ENCODE measurements at regions not wholly inside any gene's neighbourhood (a gene's known extent, or its start where the extent isn't known, plus 50 kb on each side); places are given as distances from the start of the nearest gene placed in this dataset.

- Histone ChIP-seq H3K9ac (ENCODE audit: low read depth, low read length) (no peak overlapping the region), H3K9me3 (ENCODE audit: control insufficient read depth, insufficient read depth, low read length) (no peaks in the 10 kb centered on the region), H3K36me3 (ENCODE audit: insufficient read depth, low read length) (no peaks in the 10 kb centered on the region), H3K4me1 (ENCODE audit: insufficient read depth, low read length) (no peaks in the 10 kb centered on the region)
These were observed 234.1 kb upstream of the ATP10A start for GRCh38 chr15:26097216-26097615.

- H3K4me1 ChIP-seq (ENCODE audit: insufficient read depth, low read length): no peaks in the 10 kb centered on the region
- no peaks in the 10 kb centered on the region for H3K9me3 ChIP-seq (ENCODE audit: control insufficient read depth, insufficient read depth, low read length)
- no peak overlapping the region for H3K9ac ChIP-seq (ENCODE audit: low read depth, low read length)
- H3K36me3 ChIP-seq (ENCODE audit: insufficient read depth, low read length): no peaks in the 10 kb centered on the region
These were observed 233.5 kb upstream of the ATP10A start for GRCh38 chr15:26096581-26096980.

- Histone ChIP-seq H3K36me3 (ENCODE audit: insufficient read depth, low read length) (no peaks in the 10 kb centered on the region), H3K4me1 (ENCODE audit: insufficient read depth, low read length) (peaks cover 3% of the 10 kb centered on the region; the same call in 1 of the 2 replicates), H3K9ac (ENCODE audit: low read depth, low read length) (no peak overlapping the region), H3K9me3 (ENCODE audit: control insufficient read depth, insufficient read depth, low read length) (no peaks in the 10 kb centered on the region)
These were observed 232.7 kb upstream of the ATP10A start for GRCh38 chr15:26095710-26096330.

- Histone ChIP-seq H3K9ac (ENCODE audit: low read depth, low read length) (no peak overlapping the region), H3K36me3 (ENCODE audit: insufficient read depth, low read length) (no peaks in the 10 kb centered on the region), H3K9me3 (ENCODE audit: control insufficient read depth, insufficient read depth, low read length) (no peaks in the 10 kb centered on the region), H3K4me1 (ENCODE audit: insufficient read depth, low read length) (peaks cover 3% of the 10 kb centered on the region; the same call in 1 of the 2 replicates)
These were observed 228.1 kb upstream of the ATP10A start for GRCh38 chr15:26091184-26091583.

GRCh38 chr15:26087881-26088280, 224.8 kb upstream of the ATP10A start:
- Histone ChIP-seq H3K36me3 (ENCODE audit: insufficient read depth, low read length) (no peaks in the 10 kb centered on the region), H3K9me3 (ENCODE audit: control insufficient read depth, insufficient read depth, low read length) (no peaks in the 10 kb centered on the region), H3K4me1 (ENCODE audit: insufficient read depth, low read length) (peaks cover 11% of the 10 kb centered on the region), H3K9ac (ENCODE audit: low read depth, low read length) (no peak overlapping the region)

- no peaks in the 10 kb centered on the region for H3K9me3 ChIP-seq (ENCODE audit: control insufficient read depth, insufficient read depth, low read length)
- peaks cover 11% of the 10 kb centered on the region for H3K4me1 ChIP-seq (ENCODE audit: insufficient read depth, low read length)
- no peaks in the 10 kb centered on the region for H3K36me3 ChIP-seq (ENCODE audit: insufficient read depth, low read length)
- H3K9ac ChIP-seq (ENCODE audit: low read depth, low read length): no peak overlapping the region
These were observed 224.3 kb upstream of the ATP10A start for GRCh38 chr15:26087395-26087794.

GRCh38 chr15:26084771-26085170, 221.6 kb upstream of the ATP10A start:
- H3K36me3 ChIP-seq (ENCODE audit: insufficient read depth, low read length): no peaks in the 10 kb centered on the region
- no peaks in the 10 kb centered on the region for H3K9me3 ChIP-seq (ENCODE audit: control insufficient read depth, insufficient read depth, low read length)
- peaks cover 8% of the 10 kb centered on the region; the same call in 1 of the 2 replicates for H3K4me1 ChIP-seq (ENCODE audit: insufficient read depth, low read length)
- no peak overlapping the region for H3K9ac ChIP-seq (ENCODE audit: low read depth, low read length)

GRCh38 chr15:26083896-26084295, 220.8 kb upstream of the ATP10A start:
- peaks cover 8% of the 10 kb centered on the region; the same call in 1 of the 2 replicates for H3K4me1 ChIP-seq (ENCODE audit: insufficient read depth, low read length)
- H3K9me3 ChIP-seq (ENCODE audit: control insufficient read depth, insufficient read depth, low read length): no peaks in the 10 kb centered on the region
- no peak overlapping the region for H3K9ac ChIP-seq (ENCODE audit: low read depth, low read length)
- H3K36me3 ChIP-seq (ENCODE audit: insufficient read depth, low read length): no peaks in the 10 kb centered on the region

GRCh38 chr15:26083457-26083856, 220.3 kb upstream of the ATP10A start:
- H3K9me3 ChIP-seq (ENCODE audit: control insufficient read depth, insufficient read depth, low read length): no peaks in the 10 kb centered on the region
- peaks cover 8% of the 10 kb centered on the region; the same call in 1 of the 2 replicates for H3K4me1 ChIP-seq (ENCODE audit: insufficient read depth, low read length)
- H3K36me3 ChIP-seq (ENCODE audit: insufficient read depth, low read length): no peaks in the 10 kb centered on the region
- H3K9ac ChIP-seq (ENCODE audit: low read depth, low read length): no peak overlapping the region

- Histone ChIP-seq H3K36me3 (ENCODE audit: insufficient read depth, low read length) (no peaks in the 10 kb centered on the region), H3K9me3 (ENCODE audit: control insufficient read depth, insufficient read depth, low read length) (no peaks in the 10 kb centered on the region), H3K9ac (ENCODE audit: low read depth, low read length) (peak overlapping the region; percentile 70), H3K4me1 (ENCODE audit: insufficient read depth, low read length) (peaks cover 8% of the 10 kb centered on the region; the same call in 1 of the 2 replicates)
These were observed 219.3 kb upstream of the ATP10A start for GRCh38 chr15:26082221-26083109.

- H3K9ac ChIP-seq (ENCODE audit: low read depth, low read length): peak overlapping the region; percentile 62; the same call in 1 of the 2 replicates
- peaks cover 8% of the 10 kb centered on the region; the same call in 1 of the 2 replicates for H3K4me1 ChIP-seq (ENCODE audit: insufficient read depth, low read length)
- no peaks in the 10 kb centered on the region for H3K9me3 ChIP-seq (ENCODE audit: control insufficient read depth, insufficient read depth, low read length)
- no peaks in the 10 kb centered on the region for H3K36me3 ChIP-seq (ENCODE audit: insufficient read depth, low read length)
These were observed 218.7 kb upstream of the ATP10A start for GRCh38 chr15:26081758-26082220.

GRCh38 chr15:26075770-26076169, 212.6 kb upstream of the ATP10A start:
- Histone ChIP-seq H3K36me3 (ENCODE audit: insufficient read depth, low read length) (no peaks in the 10 kb centered on the region), H3K9ac (ENCODE audit: low read depth, low read length) (no peak overlapping the region), H3K9me3 (ENCODE audit: control insufficient read depth, insufficient read depth, low read length) (0 out of 2 replicates have a peak, but pooled peaks cover 2% of the 10 kb centered on the region), H3K4me1 (ENCODE audit: insufficient read depth, low read length) (no peaks in the 10 kb centered on the region)

- Histone ChIP-seq H3K9me3 (ENCODE audit: control insufficient read depth, insufficient read depth, low read length) (0 out of 2 replicates have a peak, but pooled peaks cover 2% of the 10 kb centered on the region), H3K4me1 (ENCODE audit: insufficient read depth, low read length) (no peaks in the 10 kb centered on the region), H3K9ac (ENCODE audit: low read depth, low read length) (no peak overlapping the region), H3K36me3 (ENCODE audit: insufficient read depth, low read length) (no peaks in the 10 kb centered on the region)
These were observed 210.6 kb upstream of the ATP10A start for GRCh38 chr15:26073430-26074333.

GRCh38 chr15:26070095-26070532, 207.0 kb upstream of the ATP10A start:
- Histone ChIP-seq H3K36me3 (ENCODE audit: insufficient read depth, low read length) (no peaks in the 10 kb centered on the region), H3K9me3 (ENCODE audit: control insufficient read depth, insufficient read depth, low read length) (0 out of 2 replicates have a peak, but pooled peaks cover under 1% of the 10 kb centered on the region), H3K9ac (ENCODE audit: low read depth, low read length) (no peak overlapping the region), H3K4me1 (ENCODE audit: insufficient read depth, low read length) (no peaks in the 10 kb centered on the region)

Data from ES-I3 (cell line).